Urothelium cell line (cell line): ENCODE measurements at regions not wholly inside any gene's neighbourhood (a gene's known extent, or its start where the extent isn't known, plus 50 kb on each side); places are given as distances from the start of the nearest gene placed in this dataset.
"Not testable (repeated sequence)": the region's sequence is repeated elsewhere in the genome, so short reads cannot be mapped to it uniquely, and the experiment has no call there.

Experiments
- DNase-seq: peaks from one replicate; pipeline ENCODE4 v3.0.0; 2011; ENCODE audit warnings: low spot score, mixed read lengths
- FAIRE-seq: peaks from 2 replicates; lab custom pipeline; 2011; peaks lifted over from hg19 to GRCh38; lab: Jason Lieb, UNC

GRCh38 chr14:86372402-86372801 is 842.5 kb downstream of the FLRT2 start:
- FAIRE-seq = no peak
- no peak for DNase-seq

DNA sequence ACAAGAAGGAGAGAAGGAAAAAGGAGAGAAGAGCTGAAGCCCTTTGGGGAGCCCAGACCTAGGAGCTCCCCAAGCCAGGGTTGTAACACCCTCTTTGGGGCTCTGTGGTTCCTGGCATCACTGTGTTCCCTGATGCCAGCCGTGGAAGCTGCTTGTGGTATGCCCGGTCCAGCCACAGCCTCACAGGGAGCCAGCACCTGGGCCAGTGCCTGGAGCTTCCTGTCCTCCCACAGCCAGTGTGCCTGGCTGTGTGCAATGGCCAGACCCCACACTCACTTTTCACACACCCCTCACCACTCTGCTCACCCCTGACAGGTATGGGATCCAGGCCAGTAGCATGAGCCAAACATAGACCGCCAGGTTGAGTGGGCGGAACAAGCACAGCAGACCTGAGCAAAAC is 834.7 kb downstream of the FLRT2 start:
- DNase-seq (no peak), FAIRE-seq (no peak)

- DNase-seq = no peak
- peak; percentile 27 for FAIRE-seq
Observed at GRCh38 chr14:86363576-86363975, 833.6 kb downstream of the FLRT2 start.

DNA sequence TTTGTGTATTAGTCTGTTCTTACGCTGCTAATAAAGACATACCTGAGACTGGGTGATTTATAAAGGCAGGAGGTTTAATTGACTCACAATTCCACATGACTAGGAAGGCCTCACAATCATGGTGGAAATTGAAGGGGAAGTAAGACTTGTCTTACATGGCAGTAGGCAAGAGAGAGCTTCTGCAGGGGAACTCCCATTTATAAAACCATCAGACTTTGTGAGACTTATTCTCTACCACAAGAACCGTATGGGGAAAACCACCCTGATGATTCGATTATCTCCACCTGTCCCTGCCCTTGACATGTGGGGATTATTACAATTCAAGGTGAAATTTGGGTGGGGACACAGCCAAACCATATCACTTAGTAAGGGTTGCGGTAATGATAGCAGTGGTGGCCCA is 833.1 kb downstream of the FLRT2 start:
- FAIRE-seq = no peak
- DNase-seq = no peak

DNA sequence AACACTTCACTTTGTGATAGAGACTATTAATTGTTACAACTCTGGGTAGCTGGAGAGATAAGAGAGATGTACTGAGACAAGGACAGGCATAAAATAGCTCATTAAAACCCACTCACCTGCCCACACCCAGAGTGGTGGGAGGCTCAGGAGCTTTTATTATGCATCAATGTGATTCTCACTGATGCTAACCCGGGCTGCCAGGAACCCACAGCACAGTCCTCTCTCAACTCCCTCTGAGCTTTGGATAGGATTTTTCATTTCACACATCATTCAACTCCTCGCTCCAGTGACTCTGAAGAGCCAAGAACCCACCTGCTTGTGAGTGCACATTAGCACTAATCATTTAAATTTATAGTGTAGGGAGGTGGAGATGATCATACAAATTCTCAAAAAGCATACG is 827.9 kb downstream of the FLRT2 start:
- FAIRE-seq = no peak

DNA sequence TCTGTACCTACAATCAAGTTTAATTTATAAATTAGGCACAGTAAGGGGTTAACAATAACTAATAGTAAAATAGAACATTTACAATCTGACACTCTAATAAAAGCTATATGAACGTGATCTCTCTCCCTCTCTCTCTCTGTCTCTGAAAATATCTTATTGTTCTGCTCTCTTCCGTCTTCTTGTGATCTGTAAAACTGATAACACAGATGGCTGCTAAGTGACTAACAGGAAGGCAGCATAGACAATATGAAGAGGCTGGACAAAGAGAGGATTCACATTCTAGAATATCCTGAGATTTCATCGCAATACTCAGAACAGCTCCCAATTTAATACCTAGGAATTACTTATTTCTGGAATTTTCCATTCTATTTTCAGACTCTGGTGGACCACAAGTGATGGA is 827.2 kb downstream of the FLRT2 start:
- DNase-seq (no peak), FAIRE-seq (no peak)

More for the DNA sequence above, 827.9 kb downstream of the FLRT2 start:
- no peak for DNase-seq

GRCh38 chr14:86346818-86347384 is 817.0 kb downstream of the FLRT2 start:
- no peak for FAIRE-seq

GRCh38 chr14:86334355-86334754 is 804.4 kb downstream of the FLRT2 start:
- DNase-seq (no peak), FAIRE-seq (no peak)

More at GRCh38 chr14:86346818-86347384, 817.0 kb downstream of the FLRT2 start:
- no peak for DNase-seq

GRCh38 chr14:86333493-86333892 is 803.5 kb downstream of the FLRT2 start:
- DNase-seq (no peak), FAIRE-seq (no peak)

GRCh38 chr14:86331341-86331740 is 801.4 kb downstream of the FLRT2 start:
- DNase-seq (no peak), FAIRE-seq (no peak)

GRCh38 chr14:86321151-86321550 is 791.2 kb downstream of the FLRT2 start:
- no peak for FAIRE-seq
- no peak for DNase-seq

DNA sequence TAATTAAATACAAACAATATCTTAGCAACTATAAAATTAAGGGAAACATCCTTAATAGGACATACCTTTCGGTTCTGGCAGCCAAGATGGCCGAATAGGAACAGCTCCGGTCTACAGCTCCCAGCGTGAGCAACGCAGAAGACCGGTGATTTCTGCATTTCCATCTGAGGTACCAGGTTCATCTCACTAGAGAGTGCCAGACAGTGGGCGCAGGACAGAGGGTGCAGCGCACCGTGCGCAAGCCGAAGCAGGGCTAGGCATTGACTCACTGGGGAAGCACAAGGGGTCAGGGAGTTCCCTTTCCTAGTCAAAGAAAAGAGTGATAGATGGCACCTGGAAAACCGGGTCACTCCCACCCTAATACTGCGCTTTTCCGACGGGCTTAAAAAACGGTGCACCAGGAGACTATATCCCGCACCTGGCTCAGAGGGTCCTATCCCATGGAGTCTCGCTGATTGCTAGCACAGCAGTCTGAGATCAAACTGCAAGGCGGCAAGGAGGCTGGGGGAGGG is 782.3 kb downstream of the FLRT2 start:
- DNase-seq, FAIRE-seq: not testable (repeated sequence)

GRCh38 chr14:86311151-86311550 is 781.2 kb downstream of the FLRT2 start:
- FAIRE-seq (no peak), DNase-seq (no peak)

GRCh38 chr14:86310611-86311010 is 780.7 kb downstream of the FLRT2 start:
- DNase-seq (no peak), FAIRE-seq (no peak)

DNA sequence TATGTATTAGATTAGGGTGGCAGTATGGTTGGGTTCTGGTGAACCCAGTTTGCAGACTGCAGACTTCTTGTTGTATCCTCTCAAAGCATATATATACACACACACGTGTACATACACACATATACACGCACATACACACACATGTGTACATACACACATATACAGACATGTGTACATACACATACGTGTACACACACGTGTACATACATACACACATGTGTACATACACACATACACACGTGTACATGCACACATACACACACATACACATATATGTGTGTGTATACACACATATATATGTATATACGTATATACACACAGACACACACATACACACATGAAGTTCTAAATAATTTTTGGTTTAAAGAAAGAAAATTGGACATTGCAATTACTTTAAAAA is 780.2 kb downstream of the FLRT2 start:
- FAIRE-seq (peak; percentile 95), DNase-seq (no peak)

GRCh38 chr14:86305058-86305457 is 775.1 kb downstream of the FLRT2 start:
- no peak for DNase-seq
- no peak for FAIRE-seq

- no peak for DNase-seq
- FAIRE-seq = no peak
Observed at GRCh38 chr14:86299994-86300393, 770.0 kb downstream of the FLRT2 start.

- DNase-seq = no peak
- FAIRE-seq = no peak
Observed at GRCh38 chr14:86296173-86296572, 766.2 kb downstream of the FLRT2 start.

GRCh38 chr14:86288336-86288735 is 758.4 kb downstream of the FLRT2 start:
- FAIRE-seq (no peak), DNase-seq (no peak)

DNA sequence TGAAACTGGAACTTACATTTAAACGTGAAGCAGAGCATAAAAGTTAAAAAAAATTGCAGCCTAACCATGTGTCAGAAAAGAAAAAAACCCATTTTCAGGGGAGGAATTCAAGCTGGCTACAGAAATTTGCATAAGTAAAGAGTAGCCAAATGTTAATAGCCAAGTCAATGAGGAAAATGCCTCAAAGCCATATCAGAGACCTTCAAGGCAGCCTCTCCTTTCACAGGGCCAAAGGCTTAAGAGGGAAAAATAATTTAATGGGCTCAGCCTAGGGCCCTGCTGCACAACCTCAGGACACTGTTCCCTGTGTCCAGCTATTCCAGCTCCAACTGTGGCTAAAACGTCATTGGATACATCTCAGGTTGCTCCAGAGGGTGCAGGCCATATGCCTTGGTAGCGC is 749.5 kb downstream of the FLRT2 start:
- DNase-seq (no peak), FAIRE-seq (no peak)

DNA sequence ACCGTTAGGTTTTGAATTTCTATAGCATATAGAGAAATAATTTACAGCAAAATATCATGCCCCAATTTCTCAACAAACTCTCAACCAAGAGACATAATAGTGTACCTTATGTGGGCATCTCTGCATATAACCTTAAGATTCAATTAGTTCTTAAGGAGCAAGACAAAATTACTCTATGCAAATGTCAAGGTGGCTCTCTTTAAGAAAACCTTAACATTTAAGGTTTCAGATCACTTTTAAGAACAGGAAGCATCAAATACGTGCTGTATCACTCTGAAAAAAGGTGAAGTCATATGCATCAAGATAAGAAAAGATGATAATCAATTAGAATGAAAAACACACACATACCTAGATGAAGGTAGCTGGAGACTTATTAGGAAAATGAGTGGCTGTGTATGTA is 728.0 kb downstream of the FLRT2 start:
- FAIRE-seq (no peak), DNase-seq (no peak)

DNA sequence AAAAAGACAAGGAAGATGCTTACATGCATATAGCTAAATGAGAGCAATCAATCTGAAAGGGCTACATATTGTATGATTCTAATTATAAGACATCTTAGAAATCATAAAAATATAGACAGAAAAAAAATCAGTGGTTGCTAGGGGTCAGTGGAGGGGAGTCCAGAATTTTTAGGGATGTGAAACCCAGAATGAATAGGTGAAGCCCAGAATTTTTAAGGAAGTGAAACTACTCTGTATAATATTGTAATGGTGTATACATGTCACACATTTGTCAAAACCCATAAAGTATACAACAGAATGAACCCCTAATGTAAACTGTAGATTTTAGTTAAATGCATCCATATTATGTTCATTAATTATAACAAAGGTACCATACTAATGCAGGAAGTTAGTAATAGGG is 713.2 kb downstream of the FLRT2 start:
- no peak for FAIRE-seq
- DNase-seq = no peak

GRCh38 chr14:86237733-86238132 is 707.8 kb downstream of the FLRT2 start:
- DNase-seq (no peak), FAIRE-seq (no peak)
